K562 (cell line): ENCODE measurements at regions not wholly inside any gene's neighbourhood (a gene's known extent, or its start where the extent isn't known, plus 50 kb on each side); places are given as distances from the start of the nearest gene placed in this dataset.

Experiments
- ATAC-seq: fragments of 200-7000 bp; cut with Tn5 transposase; 3 replicates; pipeline ENCODE4 v1.9.1; 2020; ENCODE audit warnings: moderate library complexity
- BruUV-seq: library from RNA; stranded (reverse); fragments of 400-500 nt; replicated peaks from 2 replicates; lab custom pipeline; 2021; lab: Mats Ljungman, UMichigan
- CTCF ChIA-PET: fragments of 300-600 bp; formaldehyde crosslinking; extraction: SDS; loops from one replicate; lab custom pipeline; 2021; ENCODE audit warnings: low intra/inter-chr PET ratio; lab: Yijun Ruan, JAX
- POLR2A ChIA-PET: fragments of 300-600, 350-650 bp; sonication (Branson Sonifier 250); formaldehyde crosslinking; extraction: SDS; loops from one replicate; lab custom pipeline; 2021; ENCODE audit warnings: antibody characterized with exemption, inconsistent platforms; lab: Yijun Ruan, JAX
- DNase-seq, 4 experiments: peaks; one replicate each; pipeline versions ENCODE4 v3.0.0 to v3.0.0-alpha.2; 2011 to 2018; ENCODE audit warnings: low spot score in 3 of 4, mixed read lengths in 3 of 4; ENCODE audit errors: extremely low read depth in 1 of 4
- FAIRE-seq: peaks from 2 replicates; lab custom pipeline; 2011; peaks lifted over from hg19 to GRCh38; lab: Jason Lieb, UNC
- H2AFZ ChIP-seq: 2 replicates; pipeline ENCODE4 v1.6.0; 2011; ENCODE audit warnings: low read depth, low read length, control low read depth, inconsistent platforms
- H3K27ac ChIP-seq: fragments of 200-600 bp; 3 replicates; pipeline ENCODE4 v1.8.0; 2011; ENCODE audit warnings: low read depth, mild to moderate bottlenecking, control low read depth, inconsistent platforms, low read length, moderate library complexity, mixed read lengths; ENCODE audit errors: extremely low read depth
- H3K27me3 ChIP-seq, 2 experiments: fragments of 300-600 bp in 1 of 2; 2 replicates in 1 of 2; 3 replicates in 1 of 2; pipeline versions ENCODE4 v1.6.0 to v1.8.0; 2011; ENCODE audit warnings: inconsistent platforms in 2 of 2, low read length in 2 of 2, mild to moderate bottlenecking in 1 of 2, mixed read lengths in 1 of 2, moderate library complexity in 1 of 2; ENCODE audit not compliant: control insufficient read depth in 2 of 2, insufficient read depth in 2 of 2
- H3K36me3 ChIP-seq: fragments of 300-600 bp; 3 replicates; pipeline ENCODE4 v1.8.0; 2011; ENCODE audit warnings: mild to moderate bottlenecking, low read length, inconsistent platforms; ENCODE audit not compliant: control insufficient read depth, insufficient read depth
- H3K4me1 ChIP-seq, 2 experiments: fragments of 200-600 bp in 1 of 2; replicated peaks in 1 of 2; 2 replicates in 1 of 2; 3 replicates in 1 of 2; pipeline versions ENCODE4 v1.5.1 to v1.8.0; 2011; ENCODE audit warnings: inconsistent platforms in 2 of 2, low read length in 2 of 2, mild to moderate bottlenecking in 1 of 2, mixed read lengths in 1 of 2, moderate library complexity in 1 of 2; ENCODE audit not compliant: control insufficient read depth in 2 of 2, insufficient read depth in 2 of 2
- H3K4me2 ChIP-seq: 2 replicates; pipeline ENCODE4 v1.6.1; 2011; ENCODE audit warnings: low read length, control low read depth, inconsistent platforms, mixed read lengths; ENCODE audit not compliant: insufficient read depth
- H3K4me3 ChIP-seq: fragments of 200-600 bp; sonication (generic), shearing (Covaris generic); 2 replicates; pipeline ENCODE4 v1.5.1; 2016; ENCODE audit warnings: control low read depth, inconsistent platforms
- H3K79me2 ChIP-seq: fragments of 200-600 bp; 3 replicates; pipeline ENCODE4 v1.8.0; 2011; ENCODE audit warnings: low read length, inconsistent platforms; ENCODE audit not compliant: control insufficient read depth, insufficient read depth
- H3K9ac ChIP-seq, 2 experiments: 2 replicates each; pipeline versions ENCODE4 v1.6.0 to v1.6.1; 2011; ENCODE audit warnings: low read depth in 2 of 2, low read length in 2 of 2, control low read depth in 1 of 2, inconsistent platforms in 1 of 2, mild to moderate bottlenecking in 1 of 2, mixed read lengths in 1 of 2; ENCODE audit not compliant: insufficient read depth in 1 of 2
- H3K9me1 ChIP-seq: one replicate; pipeline ENCODE4 v1.6.0; 2011; ENCODE audit warnings: inconsistent platforms, mild to moderate bottlenecking, low read length, moderate library complexity; ENCODE audit not compliant: control insufficient read depth, insufficient read depth
- H3K9me3 ChIP-seq: replicated peaks from 2 replicates; pipeline ENCODE4 v1.5.1; 2011; ENCODE audit warnings: low read depth, low read length, inconsistent platforms; ENCODE audit not compliant: control insufficient read depth, insufficient read depth
- H4K20me1 ChIP-seq: replicated peaks from 2 replicates; pipeline ENCODE4 v1.6.1; 2011; ENCODE audit warnings: low read length, inconsistent platforms, mixed read lengths; ENCODE audit not compliant: control insufficient read depth, insufficient read depth
- ARID2 ChIP-seq: fragments of 450-650 bp; IDR thresholded peaks from 2 replicates; pipeline ENCODE4 v1.6.1; 2017; ENCODE audit warnings: antibody characterized with exemption, mild to moderate bottlenecking
- BHLHE40 ChIP-seq: IDR thresholded peaks from 2 replicates; pipeline ENCODE4 v1.6.1; 2011; ENCODE audit warnings: low read length, improper control_type of control experiment
- ELF4 ChIP-seq: fragments of 450-650 bp; formaldehyde crosslinking; IDR thresholded peaks from 2 replicates; pipeline ENCODE4 v1.4.0; 2022; ENCODE audit warnings: missing genetic modification characterization
- EWSR1 ChIP-seq: fragments of 450-650 bp; IDR thresholded peaks from 2 replicates; pipeline ENCODE4 v1.6.1; 2018; ENCODE audit warnings: borderline replicate concordance, mild to moderate bottlenecking, low read depth, moderate library complexity; ENCODE audit not compliant: partially characterized antibody
- KAT7 ChIP-seq: sonication (generic); formaldehyde crosslinking; IDR thresholded peaks from 2 replicates; pipeline ENCODE4 v1.8.0; 2022; ENCODE audit warnings: missing genetic modification reagents, mild to moderate bottlenecking, borderline replicate concordance
- NFIX ChIP-seq: fragments of 250-450 bp; sonication (Bioruptor Pico); IDR thresholded peaks from 2 replicates; pipeline ENCODE4 v1.4.0; 2020; ENCODE audit warnings: low read depth, mild to moderate bottlenecking, moderate library complexity
- PCBP1 ChIP-seq: fragments of 200-400 bp; formaldehyde crosslinking; IDR thresholded peaks from 2 replicates; pipeline ENCODE4 v1.6.1; 2018; ENCODE audit warnings: mild to moderate bottlenecking, low read depth, low read length; ENCODE audit not compliant: poor library complexity, severe bottlenecking
- PHTF2 ChIP-seq: fragments of 250-450 bp; sonication (Bioruptor Pico); IDR thresholded peaks from 2 replicates; pipeline ENCODE4 v1.5.0; 2021; ENCODE audit warnings: mild to moderate bottlenecking
- STAT5B ChIP-seq: fragments of 250-450 bp; sonication (Bioruptor Pico); IDR thresholded peaks from 2 replicates; pipeline ENCODE4 v1.8.0; 2021; ENCODE audit warnings: mild to moderate bottlenecking, inconsistent platforms
- TOE1 ChIP-seq, 2 experiments: fragments of 450-650 bp in 1 of 2; sonication (generic) in 1 of 2; formaldehyde crosslinking in 1 of 2; IDR thresholded peaks; 2 replicates each; pipeline versions ENCODE4 v1.7.1 to v1.8.0; 2016 to 2022; ENCODE audit warnings: borderline replicate concordance in 2 of 2, mild to moderate bottlenecking in 2 of 2, antibody characterized with exemption in 1 of 2, inconsistent platforms in 1 of 2, low read depth in 1 of 2, missing genetic modification reagents in 1 of 2, moderate library complexity in 1 of 2
- ZFP36 ChIP-seq: fragments of 150-350 bp; IDR thresholded peaks from 2 replicates; pipeline ENCODE4 v1.6.1; 2018; ENCODE audit warnings: low read length, low read depth; ENCODE audit not compliant: partially characterized antibody
- ZNF224 ChIP-seq: sonication (generic); formaldehyde crosslinking; IDR thresholded peaks from 2 replicates; pipeline ENCODE4 v1.8.0; 2022; ENCODE audit warnings: mild to moderate bottlenecking, missing genetic modification reagents
- ZNF274 ChIP-seq: IDR thresholded peaks from 2 replicates; pipeline ENCODE4 v1.6.1; 2011; ENCODE audit warnings: low read depth, mild to moderate bottlenecking, low read length, moderate library complexity, borderline replicate concordance
- ZNF316 ChIP-seq: fragments of 450-650 bp; IDR thresholded peaks from 2 replicates; pipeline ENCODE4 v1.6.1; 2016
- WGBS: fragments of 100-300 bp; shearing (Covaris generic); methylation state at CpG from one replicate; pipeline ENCODE4 v1.1.6; 2016; ENCODE audit warnings: low coverage, mixed read lengths; ENCODE audit not compliant: insufficient coverage; ENCODE audit errors: missing lambda C conversion rate; 5-methylcytosine and 5-hydroxymethylcytosine counted together
- in situ Hi-C: fragments of 300-500 bp; cut with MboI; formaldehyde crosslinking; loops from 4 replicates; pipeline ENCODE4 v1.15.0; 2018; ENCODE audit warnings: inconsistent platforms, mixed read lengths
- intact Hi-C: fragments of 100-400 bp; cut with micrococcal nuclease; formaldehyde crosslinking; loops from 2 replicates; pipeline ENCODE4 v1.14.2; 2022
- TF ChIP-seq, protein P1 (sequence below): IDR thresholded peaks from 3 replicates; pipeline ENCODE4 v1.6.1; 2011; ENCODE audit warnings: borderline replicate concordance, mild to moderate bottlenecking; ENCODE audit not compliant: insufficient read length, insufficient read depth
- TF ChIP-seq, protein P2 (sequence below), 2 experiments: fragments of 450-650 bp in 1 of 2; sonication (generic) in 1 of 2; formaldehyde crosslinking; conservative IDR thresholded peaks; 2 replicates each; pipeline versions ENCODE4 v1.4.0 to v1.8.1; 2020 to 2022; ENCODE audit warnings: mild to moderate bottlenecking in 1 of 2, missing genetic modification reagents in 1 of 2
- TF ChIP-seq, protein P3 (sequence below): IDR thresholded peaks from 3 replicates; pipeline ENCODE4 v1.6.1; 2011; ENCODE audit warnings: borderline replicate concordance, mild to moderate bottlenecking, moderate library complexity; ENCODE audit not compliant: insufficient read length; ENCODE audit errors: extremely low read depth

DNA sequence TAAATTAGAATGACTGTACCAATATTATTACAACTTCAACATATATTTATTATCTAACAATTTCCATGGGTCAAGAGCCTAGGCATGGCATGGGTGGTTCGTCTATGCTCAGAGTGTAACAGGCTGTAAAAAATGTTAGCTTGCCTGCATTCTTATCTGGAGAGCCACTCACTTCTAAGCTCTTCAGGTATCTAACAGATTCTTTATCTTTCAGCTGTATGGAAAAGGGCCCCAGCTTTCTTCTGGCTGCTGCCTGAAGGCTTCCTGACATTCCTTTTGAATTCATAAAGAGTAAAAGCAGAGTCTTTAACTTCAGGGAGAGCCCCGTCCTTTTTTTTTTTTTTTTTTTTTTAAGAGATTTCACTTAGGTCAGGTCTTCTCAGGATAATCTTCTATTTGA is 648.8 kb downstream of the NXPH1 start (continued):
- no peak for TF ChIP-seq PCBP1
- TF ChIP-seq ZNF224 (CRISPR knock-in tag) = no peak
- no peak for TF ChIP-seq STAT5B (CRISPR knock-in tag)
- TF ChIP-seq ZFP36 = no peak
- TF ChIP-seq BHLHE40 = no peak

DNA sequence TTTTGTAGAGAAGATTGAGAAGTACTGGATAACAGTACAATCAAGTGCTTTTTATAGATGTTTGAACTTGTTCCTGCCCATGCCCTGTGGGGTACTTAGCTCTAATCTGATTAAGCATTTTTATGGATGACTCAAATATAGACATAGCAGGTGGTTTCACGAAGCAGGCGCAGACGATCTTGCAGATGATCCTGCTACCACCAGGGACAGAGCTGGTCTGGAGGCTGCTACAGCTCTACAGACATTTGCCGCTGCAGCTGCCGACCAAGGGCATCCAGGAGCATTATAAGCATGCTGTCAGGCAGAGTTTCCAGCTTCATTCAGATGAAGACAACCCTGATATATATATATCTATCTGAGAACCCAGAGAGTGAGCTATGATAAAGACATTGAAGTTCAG is 650.4 kb downstream of the NXPH1 start:
- no peaks in the 10 kb centered on the region for H3K79me2 ChIP-seq
- H3K9me3 ChIP-seq = no peaks in the 10 kb centered on the region; the same call in 1 of the 2 replicates
- FAIRE-seq (no peak), ATAC-seq (no peak), DNase-seq (no peak)
- H3K36me3 ChIP-seq = no peaks in the 10 kb centered on the region
- no TSS peak for BruUV-seq
- in situ Hi-C loops (no loop called here), intact Hi-C loops (no loop called here)
- H2AFZ ChIP-seq = no peak overlapping the region
- no peak overlapping the region for H3K27ac ChIP-seq
- H3K4me1 ChIP-seq = no peaks in the 10 kb centered on the region
- POLR2A ChIA-PET = no interaction called here
- no peaks in the 10 kb centered on the region for H3K9me1 ChIP-seq
- H4K20me1 ChIP-seq = no peaks in the 10 kb centered on the region
- H3K4me2 ChIP-seq = no peak overlapping the region
- no peak overlapping the region for H3K4me3 ChIP-seq
- CTCF ChIA-PET = no interaction called here
- H3K27me3 ChIP-seq = no peaks in the 10 kb centered on the region
- TF ChIP-seq ELF4 (CRISPR knock-in tag) (no peak), ZNF316 (no peak), KAT7 (CRISPR knock-in tag) (no peak), PHTF2 (CRISPR knock-in tag) (no peak), ZNF274 (no peak), EWSR1 (no peak), TOE1 (IDR thresholded peaks at IDR 0.05; ENCODE audit: borderline replicate concordance) (no peak), TOE1 (CRISPR knock-in tag; IDR thresholded peaks at IDR 0.05; ENCODE audit: borderline replicate concordance, low read depth) (no peak), ARID2 (no peak), NFIX (no peak), PCBP1 (no peak)
- TF ChIP-seq, protein P1, sequence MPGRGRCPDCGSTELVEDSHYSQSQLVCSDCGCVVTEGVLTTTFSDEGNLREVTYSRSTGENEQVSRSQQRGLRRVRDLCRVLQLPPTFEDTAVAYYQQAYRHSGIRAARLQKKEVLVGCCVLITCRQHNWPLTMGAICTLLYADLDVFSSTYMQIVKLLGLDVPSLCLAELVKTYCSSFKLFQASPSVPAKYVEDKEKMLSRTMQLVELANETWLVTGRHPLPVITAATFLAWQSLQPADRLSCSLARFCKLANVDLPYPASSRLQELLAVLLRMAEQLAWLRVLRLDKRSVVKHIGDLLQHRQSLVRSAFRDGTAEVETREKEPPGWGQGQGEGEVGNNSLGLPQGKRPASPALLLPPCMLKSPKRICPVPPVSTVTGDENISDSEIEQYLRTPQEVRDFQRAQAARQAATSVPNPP = no peak
- TF ChIP-seq, protein P2, sequence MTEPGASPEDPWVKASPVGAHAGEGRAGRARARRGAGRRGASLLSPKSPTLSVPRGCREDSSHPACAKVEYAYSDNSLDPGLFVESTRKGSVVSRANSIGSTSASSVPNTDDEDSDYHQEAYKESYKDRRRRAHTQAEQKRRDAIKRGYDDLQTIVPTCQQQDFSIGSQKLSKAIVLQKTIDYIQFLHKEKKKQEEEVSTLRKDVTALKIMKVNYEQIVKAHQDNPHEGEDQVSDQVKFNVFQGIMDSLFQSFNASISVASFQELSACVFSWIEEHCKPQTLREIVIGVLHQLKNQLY (CRISPR knock-in tag; conservative IDR thresholded peaks at IDR 0.05) = no peak
- TF ChIP-seq, protein P3, sequence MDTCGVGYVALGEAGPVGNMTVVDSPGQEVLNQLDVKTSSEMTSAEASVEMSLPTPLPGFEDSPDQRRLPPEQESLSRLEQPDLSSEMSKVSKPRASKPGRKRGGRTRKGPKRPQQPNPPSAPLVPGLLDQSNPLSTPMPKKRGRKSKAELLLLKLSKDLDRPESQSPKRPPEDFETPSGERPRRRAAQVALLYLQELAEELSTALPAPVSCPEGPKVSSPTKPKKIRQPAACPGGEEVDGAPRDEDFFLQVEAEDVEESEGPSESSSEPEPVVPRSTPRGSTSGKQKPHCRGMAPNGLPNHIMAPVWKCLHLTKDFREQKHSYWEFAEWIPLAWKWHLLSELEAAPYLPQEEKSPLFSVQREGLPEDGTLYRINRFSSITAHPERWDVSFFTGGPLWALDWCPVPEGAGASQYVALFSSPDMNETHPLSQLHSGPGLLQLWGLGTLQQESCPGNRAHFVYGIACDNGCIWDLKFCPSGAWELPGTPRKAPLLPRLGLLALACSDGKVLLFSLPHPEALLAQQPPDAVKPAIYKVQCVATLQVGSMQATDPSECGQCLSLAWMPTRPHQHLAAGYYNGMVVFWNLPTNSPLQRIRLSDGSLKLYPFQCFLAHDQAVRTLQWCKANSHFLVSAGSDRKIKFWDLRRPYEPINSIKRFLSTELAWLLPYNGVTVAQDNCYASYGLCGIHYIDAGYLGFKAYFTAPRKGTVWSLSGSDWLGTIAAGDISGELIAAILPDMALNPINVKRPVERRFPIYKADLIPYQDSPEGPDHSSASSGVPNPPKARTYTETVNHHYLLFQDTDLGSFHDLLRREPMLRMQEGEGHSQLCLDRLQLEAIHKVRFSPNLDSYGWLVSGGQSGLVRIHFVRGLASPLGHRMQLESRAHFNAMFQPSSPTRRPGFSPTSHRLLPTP = no peak
- no peak overlapping the region for H3K9ac ChIP-seq
- WGBS = 0% methylated on average over 5 of the region's 5 CpGs
